ENCODE measurements at regions not wholly inside any gene's neighbourhood (a gene's known extent, or its start where the extent isn't known, plus 50 kb on each side); places are given as distances from the start of the nearest gene placed in this dataset.

DNA sequence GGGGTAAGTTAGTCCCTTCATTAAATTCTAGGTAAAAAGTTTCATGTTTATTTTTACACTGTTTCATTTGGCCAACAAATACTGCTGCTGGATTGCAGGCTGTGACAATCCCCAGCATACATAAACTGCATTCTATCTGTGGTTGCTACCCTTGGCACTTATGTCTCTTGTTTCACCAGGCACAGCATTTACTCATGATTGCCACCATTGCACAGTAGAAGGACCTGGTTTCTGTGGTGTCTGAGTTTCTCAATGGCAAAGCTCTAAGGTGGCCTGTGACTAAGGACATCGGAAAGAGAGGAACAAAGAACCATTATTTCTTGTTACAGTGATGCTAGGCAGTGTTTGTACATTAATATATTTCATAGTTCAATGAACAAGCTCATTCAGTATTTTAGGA, 878.4 kb upstream of the NEGR1 start:
- H3K9me3 Mint-ChIP-seq (ENCODE audit: low read depth), result no peaks in the 10 kb centered on the region
- no peak overlapping the region for H3K27ac Mint-ChIP-seq
- H3K4me1 Mint-ChIP-seq (ENCODE audit: low read depth), result no peaks in the 10 kb centered on the region
- no peak for DNase-seq (ENCODE audit: low spot score, unreplicated experiment)
- TF ChIP-seq, protein P1, sequence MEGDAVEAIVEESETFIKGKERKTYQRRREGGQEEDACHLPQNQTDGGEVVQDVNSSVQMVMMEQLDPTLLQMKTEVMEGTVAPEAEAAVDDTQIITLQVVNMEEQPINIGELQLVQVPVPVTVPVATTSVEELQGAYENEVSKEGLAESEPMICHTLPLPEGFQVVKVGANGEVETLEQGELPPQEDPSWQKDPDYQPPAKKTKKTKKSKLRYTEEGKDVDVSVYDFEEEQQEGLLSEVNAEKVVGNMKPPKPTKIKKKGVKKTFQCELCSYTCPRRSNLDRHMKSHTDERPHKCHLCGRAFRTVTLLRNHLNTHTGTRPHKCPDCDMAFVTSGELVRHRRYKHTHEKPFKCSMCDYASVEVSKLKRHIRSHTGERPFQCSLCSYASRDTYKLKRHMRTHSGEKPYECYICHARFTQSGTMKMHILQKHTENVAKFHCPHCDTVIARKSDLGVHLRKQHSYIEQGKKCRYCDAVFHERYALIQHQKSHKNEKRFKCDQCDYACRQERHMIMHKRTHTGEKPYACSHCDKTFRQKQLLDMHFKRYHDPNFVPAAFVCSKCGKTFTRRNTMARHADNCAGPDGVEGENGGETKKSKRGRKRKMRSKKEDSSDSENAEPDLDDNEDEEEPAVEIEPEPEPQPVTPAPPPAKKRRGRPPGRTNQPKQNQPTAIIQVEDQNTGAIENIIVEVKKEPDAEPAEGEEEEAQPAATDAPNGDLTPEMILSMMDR (IDR thresholded peaks at IDR 0.05; ENCODE audit: unreplicated experiment), result no peak
- H3K36me3 Mint-ChIP-seq (ENCODE audit: insufficient read depth), result no peaks in the 10 kb centered on the region
- H3K27me3 Mint-ChIP-seq, result no peaks in the 10 kb centered on the region
- no peak overlapping the region for H3K4me3 Mint-ChIP-seq (ENCODE audit: low read depth)

GRCh38 chr1:73144311-73144710, 862.0 kb upstream of the NEGR1 start:
- TF ChIP-seq, protein P1 (IDR thresholded peaks at IDR 0.05; ENCODE audit: unreplicated experiment), result no peak
- no peak overlapping the region for H3K4me3 Mint-ChIP-seq (ENCODE audit: low read depth)
- H3K27me3 Mint-ChIP-seq, result no peaks in the 10 kb centered on the region
- H3K36me3 Mint-ChIP-seq (ENCODE audit: insufficient read depth), result no peaks in the 10 kb centered on the region
- H3K4me1 Mint-ChIP-seq (ENCODE audit: low read depth), result no peaks in the 10 kb centered on the region
- H3K9me3 Mint-ChIP-seq (ENCODE audit: low read depth), result peaks cover 15% of the 10 kb centered on the region
- no peak for DNase-seq (ENCODE audit: low spot score, unreplicated experiment)
- H3K27ac Mint-ChIP-seq, result no peak overlapping the region

DNA sequence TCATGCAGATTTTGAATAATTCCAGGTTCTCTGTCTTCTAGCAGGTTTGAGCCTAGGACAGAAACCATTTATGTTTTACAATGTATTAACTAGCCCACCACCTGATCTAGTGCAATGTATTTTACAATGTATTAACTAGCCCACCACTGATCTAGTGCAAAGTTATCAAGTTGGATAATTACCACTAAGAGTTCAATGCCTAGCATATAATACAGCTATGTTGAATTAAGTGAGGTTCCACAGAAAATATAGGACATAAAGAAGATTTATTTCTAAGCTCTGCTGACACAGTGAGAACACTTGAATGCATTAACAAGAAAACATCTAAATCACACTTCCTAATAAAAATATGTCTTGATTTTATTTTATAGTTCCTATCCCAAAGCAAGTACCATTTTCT, 854.6 kb upstream of the NEGR1 start:
- Mint-ChIP-seq H3K4me3 (ENCODE audit: low read depth) (no peak overlapping the region), H3K9me3 (ENCODE audit: low read depth) (peaks cover 11% of the 10 kb centered on the region), H3K27ac (no peak overlapping the region), H3K27me3 (no peaks in the 10 kb centered on the region), H3K4me1 (ENCODE audit: low read depth) (no peaks in the 10 kb centered on the region), H3K36me3 (ENCODE audit: insufficient read depth) (no peaks in the 10 kb centered on the region)
- DNase-seq (ENCODE audit: low spot score, unreplicated experiment), result no peak
- TF ChIP-seq, protein P1 (IDR thresholded peaks at IDR 0.05; ENCODE audit: unreplicated experiment), result no peak

DNA sequence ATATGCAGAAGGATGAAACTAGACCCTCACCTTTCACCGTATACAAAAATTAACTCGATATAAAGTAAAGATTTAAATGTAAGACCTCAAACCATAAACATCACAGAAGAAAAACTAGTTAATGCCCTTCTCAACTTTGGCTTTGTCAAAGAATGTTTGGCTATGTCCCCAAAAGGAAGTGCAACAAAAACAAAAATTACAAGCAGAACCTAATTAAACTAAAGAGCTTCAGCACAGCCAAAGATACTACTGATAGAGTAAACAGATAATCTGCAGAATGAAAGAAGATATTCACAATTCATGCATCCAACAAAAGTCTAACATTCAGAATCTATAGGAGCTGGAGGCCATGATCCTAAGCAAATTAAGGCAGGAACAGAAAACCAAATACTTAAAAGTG, 824.6 kb upstream of the NEGR1 start:
- Mint-ChIP-seq H3K4me1 (ENCODE audit: low read depth) (no peaks in the 10 kb centered on the region), H3K9me3 (ENCODE audit: low read depth) (peaks cover 15% of the 10 kb centered on the region), H3K27me3 (no peaks in the 10 kb centered on the region), H3K27ac (no peak overlapping the region), H3K4me3 (ENCODE audit: low read depth) (no peak overlapping the region), H3K36me3 (ENCODE audit: insufficient read depth) (no peaks in the 10 kb centered on the region)
- TF ChIP-seq, protein P1 (IDR thresholded peaks at IDR 0.05; ENCODE audit: unreplicated experiment), result no peak
- no peak for DNase-seq (ENCODE audit: low spot score, unreplicated experiment)

- Mint-ChIP-seq H3K36me3 (ENCODE audit: insufficient read depth) (no peaks in the 10 kb centered on the region), H3K27ac (no peak overlapping the region), H3K4me1 (ENCODE audit: low read depth) (no peaks in the 10 kb centered on the region), H3K27me3 (no peaks in the 10 kb centered on the region), H3K9me3 (ENCODE audit: low read depth) (peaks cover 15% of the 10 kb centered on the region), H3K4me3 (ENCODE audit: low read depth) (no peak overlapping the region)
- DNase-seq (ENCODE audit: low spot score, unreplicated experiment), result no peak
- TF ChIP-seq, protein P1 (IDR thresholded peaks at IDR 0.05; ENCODE audit: unreplicated experiment), result no peak
Observed at GRCh38 chr1:73105755-73106154, 823.4 kb upstream of the NEGR1 start.
